ENCODE measurements at regions not wholly inside any gene's neighbourhood (a gene's known extent, or its start where the extent isn't known, plus 50 kb on each side); places are given as distances from the start of the nearest gene placed in this dataset.

DNA sequence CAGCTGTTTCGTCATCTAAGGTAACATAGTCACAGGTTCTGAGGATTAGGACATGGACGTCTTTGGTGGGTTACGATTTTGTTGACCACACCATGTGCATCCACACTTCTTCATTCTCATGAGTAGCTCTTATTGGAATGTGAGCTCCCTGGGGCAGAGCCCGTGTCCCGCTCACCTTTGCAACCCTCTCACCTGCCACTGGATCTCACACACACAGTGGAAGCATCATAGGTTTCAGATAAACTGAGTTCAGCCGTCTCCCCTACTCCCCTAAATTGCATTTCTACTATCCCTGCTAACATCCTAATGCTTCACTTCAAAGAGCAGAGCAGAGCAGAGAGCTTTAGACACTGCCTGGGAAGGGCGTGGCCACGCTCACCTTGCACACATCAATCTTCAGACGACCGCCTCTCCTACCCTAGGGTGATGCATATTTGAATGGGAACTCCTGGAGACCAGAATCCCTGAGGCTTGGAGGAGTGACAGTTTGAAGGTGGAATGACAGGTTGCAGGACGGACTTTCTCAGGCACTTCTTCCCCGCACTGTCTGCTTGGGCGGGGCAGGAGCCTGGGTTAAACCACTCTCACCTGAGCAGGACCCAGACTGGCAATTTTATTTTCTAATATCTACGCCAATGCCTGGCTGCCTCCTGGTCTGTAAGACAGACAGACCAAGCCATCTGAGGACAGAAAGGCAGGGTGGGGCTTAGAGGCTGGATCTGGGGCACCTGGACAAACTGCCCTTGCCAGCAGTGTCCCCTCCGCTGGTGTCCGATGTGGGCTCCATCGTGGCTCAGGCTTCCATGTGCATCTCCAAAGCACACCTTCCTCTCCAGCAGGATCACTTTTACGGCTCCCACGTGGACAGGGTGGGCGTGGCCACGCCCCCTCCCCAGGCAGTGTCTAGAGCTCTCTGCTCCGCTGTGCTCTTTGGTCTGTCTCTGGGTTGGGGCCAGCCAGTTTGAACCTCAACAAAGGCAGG, 229.5 kb upstream of the COPS8 start:
- Histone ChIP-seq H3K27me3 (ENCODE audit: low read depth) (no peaks in the 10 kb centered on the region), H3K4me1 (peaks cover 10% of the 10 kb centered on the region), H3K9me3 (no peaks in the 10 kb centered on the region), H3K36me3 (replicated peaks) (no peaks in the 10 kb centered on the region), H3K4me3 (no peak overlapping the region)
- DNase-seq (ENCODE audit: low spot score in 2 of 2), result no peak
- in situ Hi-C loops (cut with MboI; ENCODE audit: low sequenced_read_pairs), result no loop called here

- in situ Hi-C loops (cut with MboI; ENCODE audit: low sequenced_read_pairs), result no loop called here
- peaks cover 10% of the 10 kb centered on the region for H3K4me1 ChIP-seq
- H3K9me3 ChIP-seq, result no peaks in the 10 kb centered on the region
- H3K36me3 ChIP-seq (replicated peaks), result no peaks in the 10 kb centered on the region
- no peak for DNase-seq (ENCODE audit: low spot score in 2 of 2)
- H3K27me3 ChIP-seq (ENCODE audit: low read depth), result no peaks in the 10 kb centered on the region
- no peak overlapping the region for H3K4me3 ChIP-seq
Measured at GRCh38 chr2:236856848-236857235, 228.8 kb upstream of the COPS8 start.

GRCh38 chr2:236857246-236857645, 228.4 kb upstream of the COPS8 start:
- no peak for DNase-seq (ENCODE audit: low spot score in 2 of 2)
- peaks cover 10% of the 10 kb centered on the region for H3K4me1 ChIP-seq

DNA sequence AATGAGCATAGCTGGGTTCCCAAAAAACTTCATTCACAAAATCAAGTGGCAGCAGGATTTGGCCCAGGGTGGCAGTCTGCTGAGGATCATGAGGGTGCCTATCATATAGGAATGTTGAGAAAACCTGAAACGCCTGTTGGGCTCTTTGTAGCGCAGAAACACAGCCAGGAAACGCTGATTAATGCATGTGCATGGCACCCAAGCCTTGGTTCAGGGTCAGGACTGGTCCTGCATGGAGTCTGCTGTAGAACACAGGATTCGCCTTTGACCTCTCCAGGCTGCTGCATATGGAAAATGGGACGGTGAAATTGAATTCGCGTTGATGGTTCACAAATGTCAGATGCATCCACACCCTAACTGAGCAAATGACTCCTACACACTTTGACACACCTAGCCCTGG, 227.9 kb upstream of the COPS8 start:
- H3K4me3 ChIP-seq, result no peak overlapping the region
- H3K27me3 ChIP-seq (ENCODE audit: low read depth), result no peaks in the 10 kb centered on the region
- no peak for DNase-seq (ENCODE audit: low spot score in 2 of 2)
- no peaks in the 10 kb centered on the region for H3K36me3 ChIP-seq (replicated peaks)
- H3K4me1 ChIP-seq, result peaks cover 10% of the 10 kb centered on the region
- H3K9me3 ChIP-seq, result no peaks in the 10 kb centered on the region
- in situ Hi-C loops (cut with MboI; ENCODE audit: low sequenced_read_pairs), result no loop called here

More at GRCh38 chr2:236857246-236857645, 228.4 kb upstream of the COPS8 start:
- H3K36me3 ChIP-seq (replicated peaks), result no peaks in the 10 kb centered on the region
- no peaks in the 10 kb centered on the region for H3K9me3 ChIP-seq
- in situ Hi-C loops (cut with MboI; ENCODE audit: low sequenced_read_pairs), result no loop called here
- H3K27me3 ChIP-seq (ENCODE audit: low read depth), result no peaks in the 10 kb centered on the region
- no peak overlapping the region for H3K4me3 ChIP-seq

DNA sequence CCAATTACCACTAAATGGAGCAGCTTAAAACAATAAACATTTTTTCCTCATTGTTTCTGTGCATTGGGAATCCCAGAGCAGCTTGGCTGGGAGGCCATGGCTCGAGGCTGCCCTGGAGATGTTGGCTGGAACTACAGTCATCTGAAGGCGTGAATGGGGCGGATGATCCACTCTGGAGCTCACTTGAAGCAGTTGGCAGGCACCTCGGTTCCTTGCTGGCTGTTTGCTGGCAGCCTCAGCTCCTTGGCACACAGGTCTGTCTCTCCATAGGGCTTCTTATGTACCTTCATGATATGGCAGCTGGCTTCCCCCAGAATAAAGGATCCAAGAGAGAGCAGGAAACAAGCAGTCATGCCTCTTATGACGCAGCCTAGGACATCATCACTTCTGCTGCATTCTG, 227.0 kb upstream of the COPS8 start:
- in situ Hi-C loops (cut with MboI; ENCODE audit: low sequenced_read_pairs), result no loop called here
- H3K9me3 ChIP-seq, result no peaks in the 10 kb centered on the region
- no peaks in the 10 kb centered on the region for H3K36me3 ChIP-seq (replicated peaks)
- no peak for DNase-seq (ENCODE audit: low spot score in 2 of 2)
- H3K4me3 ChIP-seq, result no peak overlapping the region
- H3K4me1 ChIP-seq, result peaks cover 10% of the 10 kb centered on the region
- no peaks in the 10 kb centered on the region for H3K27me3 ChIP-seq (ENCODE audit: low read depth)

GRCh38 chr2:236859908-236860307, 225.8 kb upstream of the COPS8 start:
- no peak overlapping the region for H3K4me3 ChIP-seq
- DNase-seq (ENCODE audit: low spot score in 2 of 2), result peak; percentile 76
- H3K4me1 ChIP-seq, result peaks cover 10% of the 10 kb centered on the region
- H3K36me3 ChIP-seq (replicated peaks), result no peaks in the 10 kb centered on the region
- in situ Hi-C loops (cut with MboI; ENCODE audit: low sequenced_read_pairs), result no loop called here
- H3K9me3 ChIP-seq, result no peaks in the 10 kb centered on the region; the same call in 1 of the 2 replicates
- H3K27me3 ChIP-seq (ENCODE audit: low read depth), result no peaks in the 10 kb centered on the region

DNA sequence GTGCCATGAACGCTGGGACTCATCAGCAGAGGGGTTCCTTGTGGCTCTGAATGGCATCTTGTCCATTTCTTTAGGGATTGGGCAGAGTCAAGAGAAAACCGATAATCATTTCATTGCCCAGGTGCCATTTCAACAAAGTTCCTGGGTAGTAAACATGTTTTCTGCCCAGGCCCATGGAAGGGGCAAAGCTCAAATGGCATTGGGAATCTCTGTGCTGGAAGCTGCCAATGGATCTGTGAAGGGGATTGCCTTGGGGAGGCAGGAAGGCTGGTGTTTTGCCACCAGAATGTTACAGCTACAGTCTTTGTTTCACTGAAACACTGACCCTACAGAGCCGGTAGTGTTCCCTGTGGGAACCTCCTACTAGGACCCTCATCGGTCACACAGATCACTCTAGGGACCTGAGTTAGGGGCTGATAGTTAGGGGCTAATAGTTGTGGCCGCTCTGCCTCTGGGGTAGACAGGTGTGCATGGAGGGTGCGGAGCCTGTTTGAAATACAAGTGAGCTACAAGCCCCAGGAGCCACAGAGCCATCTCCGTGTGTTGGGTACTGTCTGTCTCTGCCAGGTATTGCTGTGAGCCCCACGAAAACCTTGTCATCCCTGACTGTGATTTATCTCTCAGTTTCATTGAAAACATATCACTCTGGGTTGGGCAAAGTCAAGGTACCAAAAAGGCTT, 224.4 kb upstream of the COPS8 start:
- Histone ChIP-seq H3K4me1 (peaks cover 10% of the 10 kb centered on the region), H3K9me3 (no peaks in the 10 kb centered on the region; the same call in 1 of the 2 replicates), H3K27me3 (ENCODE audit: low read depth) (no peaks in the 10 kb centered on the region), H3K4me3 (no peak overlapping the region), H3K36me3 (replicated peaks) (no peaks in the 10 kb centered on the region)
- in situ Hi-C loops (cut with MboI; ENCODE audit: low sequenced_read_pairs), result no loop called here
- no peak for DNase-seq (ENCODE audit: low spot score in 2 of 2)

GRCh38 chr2:236861944-236862343, 223.7 kb upstream of the COPS8 start:
- no peak for DNase-seq (ENCODE audit: low spot score in 2 of 2)
- no peaks in the 10 kb centered on the region; the same call in 1 of the 2 replicates for H3K9me3 ChIP-seq
- in situ Hi-C loops (cut with MboI; ENCODE audit: low sequenced_read_pairs), result no loop called here
- H3K27me3 ChIP-seq (ENCODE audit: low read depth), result no peaks in the 10 kb centered on the region
- no peak overlapping the region for H3K4me3 ChIP-seq
- H3K36me3 ChIP-seq (replicated peaks), result no peaks in the 10 kb centered on the region
- peaks cover 10% of the 10 kb centered on the region for H3K4me1 ChIP-seq

DNA sequence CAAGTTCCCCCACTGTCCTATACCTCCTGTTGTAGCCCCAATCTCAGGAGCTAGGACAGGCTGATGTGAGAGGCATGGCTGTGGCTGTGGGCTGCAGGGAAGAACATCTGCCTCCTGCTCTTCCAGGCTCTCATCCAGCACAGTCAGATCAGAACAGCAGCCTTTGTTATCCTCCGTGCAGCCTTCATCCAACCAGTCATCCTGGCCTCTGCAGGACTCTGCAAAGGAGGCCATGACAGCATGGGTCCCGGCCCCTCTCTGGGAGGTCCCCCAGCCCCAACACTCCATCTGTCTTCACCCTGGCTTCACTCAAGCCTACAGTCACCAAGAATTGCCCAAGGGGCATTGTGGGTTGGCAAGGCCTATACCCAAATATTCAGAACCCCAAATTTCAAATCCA, 223.2 kb upstream of the COPS8 start:
- no peaks in the 10 kb centered on the region; the same call in 1 of the 2 replicates for H3K9me3 ChIP-seq
- in situ Hi-C loops (cut with MboI; ENCODE audit: low sequenced_read_pairs), result no loop called here
- H3K4me1 ChIP-seq, result peaks cover 10% of the 10 kb centered on the region
- H3K4me3 ChIP-seq, result no peak overlapping the region
- DNase-seq (ENCODE audit: low spot score in 2 of 2), result no peak
- no peaks in the 10 kb centered on the region for H3K27me3 ChIP-seq (ENCODE audit: low read depth)
- no peaks in the 10 kb centered on the region for H3K36me3 ChIP-seq (replicated peaks)

- in situ Hi-C loops (cut with MboI; ENCODE audit: low sequenced_read_pairs), result no loop called here
- H3K9me3 ChIP-seq, result no peaks in the 10 kb centered on the region; the same call in 1 of the 2 replicates
- DNase-seq (ENCODE audit: low spot score in 2 of 2), result no peak
Measured at GRCh38 chr2:236862961-236863728, 222.5 kb upstream of the COPS8 start.

DNA sequence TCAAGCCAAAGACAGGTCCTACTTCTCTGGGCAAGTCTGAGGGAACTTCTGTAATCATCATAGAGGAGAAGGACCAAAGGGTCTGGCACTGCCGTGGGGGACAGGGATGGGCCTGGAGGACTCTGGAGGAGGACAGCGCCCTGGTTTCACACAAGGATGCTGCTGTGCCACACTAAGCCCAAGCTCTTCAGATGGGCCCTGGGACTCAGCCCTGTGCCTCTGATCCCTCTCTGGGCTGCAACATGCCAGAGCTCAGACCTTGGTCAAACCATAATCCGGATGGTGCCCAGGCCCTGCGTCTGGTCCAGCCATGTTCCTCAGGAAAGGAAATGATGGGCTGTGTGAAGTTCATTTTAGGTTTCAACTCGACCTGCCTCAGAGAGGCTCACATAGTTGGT, 222.0 kb upstream of the COPS8 start:
- in situ Hi-C loops (cut with MboI; ENCODE audit: low sequenced_read_pairs), result no loop called here
- H3K4me3 ChIP-seq, result no peak overlapping the region
- H3K27me3 ChIP-seq (ENCODE audit: low read depth), result no peaks in the 10 kb centered on the region
- peaks cover 10% of the 10 kb centered on the region for H3K4me1 ChIP-seq
- H3K9me3 ChIP-seq, result no peaks in the 10 kb centered on the region; the same call in 1 of the 2 replicates
- no peak for DNase-seq (ENCODE audit: low spot score in 2 of 2)
- no peaks in the 10 kb centered on the region for H3K36me3 ChIP-seq (replicated peaks)

More at GRCh38 chr2:236862961-236863728, 222.5 kb upstream of the COPS8 start:
- Histone ChIP-seq H3K27me3 (ENCODE audit: low read depth) (no peaks in the 10 kb centered on the region), H3K4me1 (peaks cover 10% of the 10 kb centered on the region), H3K36me3 (replicated peaks) (no peaks in the 10 kb centered on the region), H3K4me3 (no peak overlapping the region)

- Histone ChIP-seq H3K27me3 (ENCODE audit: low read depth) (no peaks in the 10 kb centered on the region), H3K4me3 (no peak overlapping the region), H3K4me1 (peaks cover 5% of the 10 kb centered on the region), H3K36me3 (replicated peaks) (no peaks in the 10 kb centered on the region), H3K9me3 (no peaks in the 10 kb centered on the region; the same call in 1 of the 2 replicates)
- no peak for DNase-seq (ENCODE audit: low spot score in 2 of 2)
- in situ Hi-C loops (cut with MboI; ENCODE audit: low sequenced_read_pairs), result no loop called here
Measured at GRCh38 chr2:236865052-236865451, 220.6 kb upstream of the COPS8 start.

GRCh38 chr2:236866542-236867340, 218.9 kb upstream of the COPS8 start:
- H3K4me3 ChIP-seq, result no peak overlapping the region
- no peaks in the 10 kb centered on the region for H3K27me3 ChIP-seq (ENCODE audit: low read depth)
- in situ Hi-C loops (cut with MboI; ENCODE audit: low sequenced_read_pairs), result no loop called here
- H3K4me1 ChIP-seq, result no peaks in the 10 kb centered on the region
- no peaks in the 10 kb centered on the region; the same call in 1 of the 2 replicates for H3K9me3 ChIP-seq
- no peaks in the 10 kb centered on the region for H3K36me3 ChIP-seq (replicated peaks)
- DNase-seq (ENCODE audit: low spot score in 2 of 2), result no peak

Data from HAP-1 (cell line).